Esophagus squamous epithelium (tissue), 4 donors: ENCODE measurements at regions not wholly inside any gene's neighbourhood (a gene's known extent, or its start where the extent isn't known, plus 50 kb on each side); places are given as distances from the start of the nearest gene placed in this dataset.

Source experiments
- CTCF ChIP-seq, 6 experiments: fragments of 450-650 bp in 4 of 6; fragments of 200-600 bp in 2 of 6; sonication (generic) in 2 of 6; IDR thresholded peaks; one replicate each; pipeline ENCODE4 v1.5.1; 2016 to 2019; ENCODE audit warnings: antibody characterized with exemption in 6 of 6, mild to moderate bottlenecking in 4 of 6, moderate library complexity in 4 of 6
- POLR2A ChIP-seq, 4 donors: fragments of 450-650 bp; IDR thresholded peaks; one replicate each; pipeline ENCODE4 v1.6.1; 2017; ENCODE audit warnings: antibody characterized with exemption in 4 of 4, mild to moderate bottlenecking in 4 of 4, moderate library complexity in 3 of 4

GRCh38 chr3:10594915-10595314 is 89.5 kb upstream of the ATP2B2 start:
- TF ChIP-seq CTCF (IDR thresholded peaks at IDR 0.05), result no peak
- TF ChIP-seq POLR2A (IDR thresholded peaks at IDR 0.05), result no peak
